ENCODE measurements at regions not wholly inside any gene's neighbourhood (a gene's known extent, or its start where the extent isn't known, plus 50 kb on each side); places are given as distances from the start of the nearest gene placed in this dataset.

DNA sequence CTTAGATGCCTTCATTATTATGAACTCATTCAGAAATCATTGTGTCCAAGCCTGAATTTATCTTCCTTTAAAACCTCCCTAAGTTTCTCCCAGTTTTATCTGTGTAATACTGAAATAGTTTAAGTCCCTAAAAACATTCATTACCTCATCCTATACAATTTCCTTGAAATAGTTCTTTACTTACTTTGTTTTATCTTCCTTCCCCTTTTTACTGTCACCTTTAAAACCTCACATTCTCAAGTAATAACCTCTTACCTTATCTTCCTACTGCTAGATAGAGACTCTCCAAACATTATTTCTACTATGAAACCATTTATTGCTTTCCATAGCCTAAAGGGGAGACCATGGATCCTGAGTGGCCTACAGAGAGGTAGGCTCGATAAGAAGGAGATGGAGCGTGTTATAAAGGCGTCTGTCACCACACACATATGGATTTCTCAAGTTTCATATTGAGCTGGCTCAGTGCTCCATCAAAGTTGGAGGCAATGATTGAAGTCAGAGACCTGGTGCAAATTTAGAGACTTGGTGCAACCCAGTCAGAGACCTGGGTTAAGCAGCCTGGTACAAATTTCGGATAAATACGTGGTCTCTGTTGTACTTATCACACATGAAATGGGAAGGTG is 140.4 kb downstream of the NFKBIZ start:
- TF ChIP-seq, protein P1, sequence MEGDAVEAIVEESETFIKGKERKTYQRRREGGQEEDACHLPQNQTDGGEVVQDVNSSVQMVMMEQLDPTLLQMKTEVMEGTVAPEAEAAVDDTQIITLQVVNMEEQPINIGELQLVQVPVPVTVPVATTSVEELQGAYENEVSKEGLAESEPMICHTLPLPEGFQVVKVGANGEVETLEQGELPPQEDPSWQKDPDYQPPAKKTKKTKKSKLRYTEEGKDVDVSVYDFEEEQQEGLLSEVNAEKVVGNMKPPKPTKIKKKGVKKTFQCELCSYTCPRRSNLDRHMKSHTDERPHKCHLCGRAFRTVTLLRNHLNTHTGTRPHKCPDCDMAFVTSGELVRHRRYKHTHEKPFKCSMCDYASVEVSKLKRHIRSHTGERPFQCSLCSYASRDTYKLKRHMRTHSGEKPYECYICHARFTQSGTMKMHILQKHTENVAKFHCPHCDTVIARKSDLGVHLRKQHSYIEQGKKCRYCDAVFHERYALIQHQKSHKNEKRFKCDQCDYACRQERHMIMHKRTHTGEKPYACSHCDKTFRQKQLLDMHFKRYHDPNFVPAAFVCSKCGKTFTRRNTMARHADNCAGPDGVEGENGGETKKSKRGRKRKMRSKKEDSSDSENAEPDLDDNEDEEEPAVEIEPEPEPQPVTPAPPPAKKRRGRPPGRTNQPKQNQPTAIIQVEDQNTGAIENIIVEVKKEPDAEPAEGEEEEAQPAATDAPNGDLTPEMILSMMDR (IDR thresholded peaks at IDR 0.05; ENCODE audit: poor library complexity, severe bottlenecking), result no peak
- TF ChIP-seq, protein P2, sequence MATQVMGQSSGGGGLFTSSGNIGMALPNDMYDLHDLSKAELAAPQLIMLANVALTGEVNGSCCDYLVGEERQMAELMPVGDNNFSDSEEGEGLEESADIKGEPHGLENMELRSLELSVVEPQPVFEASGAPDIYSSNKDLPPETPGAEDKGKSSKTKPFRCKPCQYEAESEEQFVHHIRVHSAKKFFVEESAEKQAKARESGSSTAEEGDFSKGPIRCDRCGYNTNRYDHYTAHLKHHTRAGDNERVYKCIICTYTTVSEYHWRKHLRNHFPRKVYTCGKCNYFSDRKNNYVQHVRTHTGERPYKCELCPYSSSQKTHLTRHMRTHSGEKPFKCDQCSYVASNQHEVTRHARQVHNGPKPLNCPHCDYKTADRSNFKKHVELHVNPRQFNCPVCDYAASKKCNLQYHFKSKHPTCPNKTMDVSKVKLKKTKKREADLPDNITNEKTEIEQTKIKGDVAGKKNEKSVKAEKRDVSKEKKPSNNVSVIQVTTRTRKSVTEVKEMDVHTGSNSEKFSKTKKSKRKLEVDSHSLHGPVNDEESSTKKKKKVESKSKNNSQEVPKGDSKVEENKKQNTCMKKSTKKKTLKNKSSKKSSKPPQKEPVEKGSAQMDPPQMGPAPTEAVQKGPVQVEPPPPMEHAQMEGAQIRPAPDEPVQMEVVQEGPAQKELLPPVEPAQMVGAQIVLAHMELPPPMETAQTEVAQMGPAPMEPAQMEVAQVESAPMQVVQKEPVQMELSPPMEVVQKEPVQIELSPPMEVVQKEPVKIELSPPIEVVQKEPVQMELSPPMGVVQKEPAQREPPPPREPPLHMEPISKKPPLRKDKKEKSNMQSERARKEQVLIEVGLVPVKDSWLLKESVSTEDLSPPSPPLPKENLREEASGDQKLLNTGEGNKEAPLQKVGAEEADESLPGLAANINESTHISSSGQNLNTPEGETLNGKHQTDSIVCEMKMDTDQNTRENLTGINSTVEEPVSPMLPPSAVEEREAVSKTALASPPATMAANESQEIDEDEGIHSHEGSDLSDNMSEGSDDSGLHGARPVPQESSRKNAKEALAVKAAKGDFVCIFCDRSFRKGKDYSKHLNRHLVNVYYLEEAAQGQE (IDR thresholded peaks at IDR 0.05; ENCODE audit: borderline replicate concordance), result no peak
- no peak for TF ChIP-seq TAF1 (IDR thresholded peaks at IDR 0.05; ENCODE audit: low read depth)
- no peak for TF ChIP-seq EZH2 (IDR thresholded peaks at IDR 0.05; ENCODE audit: borderline replicate concordance, insufficient read depth, low read length, poor library complexity, severe bottlenecking)
- TF ChIP-seq POLR2AphosphoS5 (IDR thresholded peaks at IDR 0.05), result no peak
- no peak for TF ChIP-seq SMC3 (conservative IDR thresholded peaks at IDR 0.05; ENCODE audit: poor library complexity)
- TF ChIP-seq MXI1 (conservative IDR thresholded peaks at IDR 0.05; ENCODE audit: poor library complexity, severe bottlenecking), result no peak
- no peak for TF ChIP-seq RAD21 (conservative IDR thresholded peaks at IDR 0.05)
- TF ChIP-seq EP300 (conservative IDR thresholded peaks at IDR 0.05; ENCODE audit: poor library complexity, severe bottlenecking), result no peak
- Histone ChIP-seq H3K9me2 (ENCODE audit: insufficient read depth, low read length) (no peaks in the 10 kb centered on the region), H3K36me3 (ENCODE audit: insufficient read depth, low read length) (no peaks in the 10 kb centered on the region), H3K27me3 (ENCODE audit: insufficient read depth, low read depth, low read length) (no peaks in the 10 kb centered on the region), H3K9me3 (ENCODE audit: low read length) (no peaks in the 10 kb centered on the region), H3K79me2 (replicated peaks; ENCODE audit: insufficient read depth, low read length) (no peaks in the 10 kb centered on the region), H3K4me2 (ENCODE audit: low read length) (no peak overlapping the region), H3F3A (ENCODE audit: insufficient read depth, low read length, poor library complexity, severe bottlenecking) (no peaks in the 10 kb centered on the region), H3K9ac (ENCODE audit: low read length) (no peak overlapping the region), H4K20me1 (ENCODE audit: insufficient read depth) (no peaks in the 10 kb centered on the region), H2AFZ (ENCODE audit: low read depth, low read length) (no peak overlapping the region), H3K27ac (ENCODE audit: low read length) (no peak overlapping the region), H3K4me3 (ENCODE audit: low read length) (no peak overlapping the region)

DNA sequence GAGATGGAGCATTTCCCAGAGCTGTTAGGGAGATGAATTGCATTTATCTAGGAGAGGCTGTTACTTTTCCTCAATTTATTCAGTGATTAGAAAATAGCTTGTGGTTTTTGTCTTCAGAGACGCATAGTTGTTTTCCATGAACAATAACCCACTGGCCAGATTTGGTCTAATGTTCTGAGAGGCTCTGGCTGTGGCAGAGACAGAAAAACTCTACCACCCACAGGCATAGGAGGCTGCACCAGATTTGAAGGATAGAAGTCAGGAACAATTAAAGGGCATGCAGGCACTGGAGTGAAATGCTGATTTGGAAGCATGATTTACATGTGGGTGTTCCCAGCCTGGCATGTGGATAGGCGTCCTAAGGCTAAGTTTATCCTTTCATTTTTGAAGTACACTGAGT is 143.5 kb downstream of the NFKBIZ start:
- TF ChIP-seq, protein P1 (IDR thresholded peaks at IDR 0.05; ENCODE audit: poor library complexity, severe bottlenecking), result no peak
- TF ChIP-seq TAF1 (IDR thresholded peaks at IDR 0.05; ENCODE audit: low read depth) (no peak), EZH2 (IDR thresholded peaks at IDR 0.05; ENCODE audit: borderline replicate concordance, insufficient read depth, low read length, poor library complexity, severe bottlenecking) (no peak), SMC3 (conservative IDR thresholded peaks at IDR 0.05; ENCODE audit: poor library complexity) (no peak), POLR2AphosphoS5 (IDR thresholded peaks at IDR 0.05) (no peak), RAD21 (conservative IDR thresholded peaks at IDR 0.05) (no peak), MXI1 (conservative IDR thresholded peaks at IDR 0.05; ENCODE audit: poor library complexity, severe bottlenecking) (no peak), EP300 (conservative IDR thresholded peaks at IDR 0.05; ENCODE audit: poor library complexity, severe bottlenecking) (no peak)
- TF ChIP-seq, protein P2 (IDR thresholded peaks at IDR 0.05; ENCODE audit: borderline replicate concordance), result no peak
- Histone ChIP-seq H3K27me3 (ENCODE audit: insufficient read depth, low read depth, low read length) (no peaks in the 10 kb centered on the region), H3K27ac (ENCODE audit: low read length) (no peak overlapping the region)

More for the DNA sequence above, 143.5 kb downstream of the NFKBIZ start:
- no peaks in the 10 kb centered on the region for H3K36me3 ChIP-seq (ENCODE audit: insufficient read depth, low read length)
- no peak overlapping the region for H2AFZ ChIP-seq (ENCODE audit: low read depth, low read length)
- no peaks in the 10 kb centered on the region for H3F3A ChIP-seq (ENCODE audit: insufficient read depth, low read length, poor library complexity, severe bottlenecking)
- no peaks in the 10 kb centered on the region for H3K9me2 ChIP-seq (ENCODE audit: insufficient read depth, low read length)
- no peaks in the 10 kb centered on the region for H3K79me2 ChIP-seq (replicated peaks; ENCODE audit: insufficient read depth, low read length)
- H3K4me3 ChIP-seq (ENCODE audit: low read length), result no peak overlapping the region
- no peaks in the 10 kb centered on the region for H4K20me1 ChIP-seq (ENCODE audit: insufficient read depth)
- H3K9me3 ChIP-seq (ENCODE audit: low read length), result no peaks in the 10 kb centered on the region
- no peak overlapping the region for H3K4me2 ChIP-seq (ENCODE audit: low read length)
- H3K9ac ChIP-seq (ENCODE audit: low read length), result no peak overlapping the region
